Activated CD8-positive, alpha-beta T cell treated with anti-CD3 and anti-CD28 coated beads for 36 hours (primary cell): ENCODE measurements at regions not wholly inside any gene's neighbourhood (a gene's known extent, or its start where the extent isn't known, plus 50 kb on each side); places are given as distances from the start of the nearest gene placed in this dataset.

Experiments
- ATAC-seq: fragments of 200-7000 bp; cut with Tn5 transposase; one replicate; pipeline ENCODE4 v1.10.0; 2021; ENCODE audit warnings: mild to moderate bottlenecking, moderate library complexity
- CTCF ChIA-PET: fragments of 350-600 bp; sonication (Branson Sonifier 250); formaldehyde crosslinking; loops from one replicate; lab custom pipeline; 2021; ENCODE audit warnings: antibody characterized with exemption; lab: Charles Lee
- POLR2A ChIA-PET: fragments of 350-600 bp; sonication (Branson Sonifier 250); formaldehyde crosslinking; loops from one replicate; lab custom pipeline; 2021; ENCODE audit warnings: antibody characterized with exemption; lab: Charles Lee
- DNase-seq: peaks from one replicate; pipeline ENCODE4 v3.0.0-alpha.2; 2020
- H3K27ac Mint-ChIP-seq: one replicate; pipeline ENCODE4 v1.8.0; 2021; ENCODE audit warnings: mild to moderate bottlenecking, mixed read lengths
- H3K27me3 Mint-ChIP-seq: one replicate; pipeline ENCODE4 v1.8.0; 2021; ENCODE audit warnings: mixed read lengths
- H3K36me3 Mint-ChIP-seq: one replicate; pipeline ENCODE4 v1.8.0; 2021; ENCODE audit warnings: low read depth, mixed read lengths
- H3K4me1 Mint-ChIP-seq: one replicate; pipeline ENCODE4 v1.8.0; 2021; ENCODE audit warnings: low read depth, mixed read lengths
- H3K4me3 Mint-ChIP-seq: one replicate; pipeline ENCODE4 v1.8.0; 2021; ENCODE audit warnings: mild to moderate bottlenecking, moderate library complexity, mixed read lengths
- H3K9me3 Mint-ChIP-seq: one replicate; pipeline ENCODE4 v1.8.0; 2021; ENCODE audit warnings: mixed read lengths
- intact Hi-C: fragments of 100-400 bp; cut with micrococcal nuclease; formaldehyde crosslinking; loops from one replicate; pipeline ENCODE4 v1.10.0; 2022
- TF ChIP-seq, protein P1 (sequence below): fragments of 200-600 bp; IDR thresholded peaks from one replicate; pipeline ENCODE4 v1.8.0; 2022; ENCODE audit warnings: antibody characterized with exemption, mild to moderate bottlenecking

DNA sequence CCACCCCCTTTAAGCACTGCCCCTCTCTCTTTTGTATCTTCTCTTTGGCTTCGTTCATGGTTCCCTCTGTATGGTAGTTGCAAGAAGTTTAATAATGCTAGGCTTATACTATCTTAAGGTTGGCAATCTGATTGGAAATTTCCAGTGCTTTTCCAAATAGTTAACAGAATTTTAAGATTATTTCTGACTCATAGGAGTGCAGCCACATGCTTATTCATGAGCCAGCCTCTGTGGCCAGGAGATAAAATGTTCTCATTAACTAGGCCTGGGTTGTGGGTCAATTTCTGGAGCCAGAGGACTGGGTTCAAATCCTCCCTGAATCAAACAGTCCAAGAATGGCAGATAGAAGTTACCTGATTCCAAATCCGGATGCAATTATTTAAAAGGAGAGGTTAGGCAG, 103.1 kb downstream of the ATP6V1G3 start:
- Mint-ChIP-seq H3K27me3 (no peaks in the 10 kb centered on the region), H3K27ac (no peak overlapping the region), H3K4me1 (no peaks in the 10 kb centered on the region), H3K4me3 (no peak overlapping the region), H3K36me3 (no peaks in the 10 kb centered on the region), H3K9me3 (no peaks in the 10 kb centered on the region)
- ChIA-PET POLR2A (no interaction called here), CTCF (no interaction called here)
- ATAC-seq (no peak), DNase-seq (no peak)
- TF ChIP-seq, protein P1, sequence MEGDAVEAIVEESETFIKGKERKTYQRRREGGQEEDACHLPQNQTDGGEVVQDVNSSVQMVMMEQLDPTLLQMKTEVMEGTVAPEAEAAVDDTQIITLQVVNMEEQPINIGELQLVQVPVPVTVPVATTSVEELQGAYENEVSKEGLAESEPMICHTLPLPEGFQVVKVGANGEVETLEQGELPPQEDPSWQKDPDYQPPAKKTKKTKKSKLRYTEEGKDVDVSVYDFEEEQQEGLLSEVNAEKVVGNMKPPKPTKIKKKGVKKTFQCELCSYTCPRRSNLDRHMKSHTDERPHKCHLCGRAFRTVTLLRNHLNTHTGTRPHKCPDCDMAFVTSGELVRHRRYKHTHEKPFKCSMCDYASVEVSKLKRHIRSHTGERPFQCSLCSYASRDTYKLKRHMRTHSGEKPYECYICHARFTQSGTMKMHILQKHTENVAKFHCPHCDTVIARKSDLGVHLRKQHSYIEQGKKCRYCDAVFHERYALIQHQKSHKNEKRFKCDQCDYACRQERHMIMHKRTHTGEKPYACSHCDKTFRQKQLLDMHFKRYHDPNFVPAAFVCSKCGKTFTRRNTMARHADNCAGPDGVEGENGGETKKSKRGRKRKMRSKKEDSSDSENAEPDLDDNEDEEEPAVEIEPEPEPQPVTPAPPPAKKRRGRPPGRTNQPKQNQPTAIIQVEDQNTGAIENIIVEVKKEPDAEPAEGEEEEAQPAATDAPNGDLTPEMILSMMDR = no peak
- intact Hi-C loops = no loop called here

GRCh38 chr1:198436276-198436675, 104.2 kb downstream of the ATP6V1G3 start:
- TF ChIP-seq, protein P1 = no peak
- POLR2A ChIA-PET = no interaction called here
- intact Hi-C loops = no loop called here
- H3K27ac Mint-ChIP-seq = no peak overlapping the region
- H3K27me3 Mint-ChIP-seq = no peaks in the 10 kb centered on the region
- H3K36me3 Mint-ChIP-seq = peaks cover 3% of the 10 kb centered on the region
- H3K9me3 Mint-ChIP-seq = peaks cover 9% of the 10 kb centered on the region
- H3K4me3 Mint-ChIP-seq = no peak overlapping the region
- H3K4me1 Mint-ChIP-seq = no peaks in the 10 kb centered on the region
- DNase-seq (no peak), ATAC-seq (no peak)
- CTCF ChIA-PET = no interaction called here

- Mint-ChIP-seq H3K4me3 (no peak overlapping the region), H3K36me3 (peaks cover 3% of the 10 kb centered on the region), H3K27me3 (no peaks in the 10 kb centered on the region), H3K27ac (no peak overlapping the region), H3K4me1 (no peaks in the 10 kb centered on the region), H3K9me3 (peaks cover 9% of the 10 kb centered on the region)
- DNase-seq = no peak
- intact Hi-C loops = no loop called here
- TF ChIP-seq, protein P1 = no peak
- ChIA-PET CTCF (no interaction called here), POLR2A (no interaction called here)
- ATAC-seq = no peak
These were observed 105.4 kb downstream of the ATP6V1G3 start for GRCh38 chr1:198435056-198435455.

DNA sequence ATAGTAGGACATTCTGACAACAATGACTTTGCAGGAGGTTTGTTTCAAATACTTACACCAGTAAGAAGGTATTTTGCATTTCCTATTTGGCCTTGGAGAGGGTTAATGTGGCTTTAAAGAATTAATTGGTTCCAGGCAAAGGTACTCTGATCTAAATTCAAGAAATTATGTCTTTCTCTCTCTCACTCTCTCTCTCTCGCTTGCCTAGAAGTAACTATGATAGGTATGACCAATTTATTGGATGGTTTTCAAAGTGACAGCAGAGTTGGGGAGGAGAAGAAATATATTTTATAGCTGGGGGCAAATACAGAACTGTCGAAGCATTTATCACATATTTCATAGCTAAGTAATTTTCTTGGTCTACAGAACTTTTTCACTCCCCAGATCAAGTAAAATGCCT, 116.0 kb downstream of the ATP6V1G3 start:
- no peak for DNase-seq
- H3K27me3 Mint-ChIP-seq = no peaks in the 10 kb centered on the region
- ATAC-seq = no peak
- H3K4me1 Mint-ChIP-seq = no peaks in the 10 kb centered on the region
- no peaks in the 10 kb centered on the region for H3K36me3 Mint-ChIP-seq
- H3K27ac Mint-ChIP-seq = no peak overlapping the region
- TF ChIP-seq, protein P1 = no peak
- intact Hi-C loops = no loop called here
- ChIA-PET CTCF (no interaction called here), POLR2A (no interaction called here)
- H3K9me3 Mint-ChIP-seq = no peaks in the 10 kb centered on the region
- H3K4me3 Mint-ChIP-seq = no peak overlapping the region

GRCh38 chr1:198423673-198424072, 116.8 kb downstream of the ATP6V1G3 start:
- CTCF ChIA-PET = no interaction called here
- intact Hi-C loops = no loop called here
- H3K36me3 Mint-ChIP-seq = no peaks in the 10 kb centered on the region
- peaks cover 2% of the 10 kb centered on the region for H3K27me3 Mint-ChIP-seq
- TF ChIP-seq, protein P1 = no peak
- H3K4me3 Mint-ChIP-seq = no peak overlapping the region
- POLR2A ChIA-PET = no interaction called here
- no peaks in the 10 kb centered on the region for H3K4me1 Mint-ChIP-seq
- ATAC-seq (no peak), DNase-seq (no peak)
- H3K27ac Mint-ChIP-seq = no peak overlapping the region
- H3K9me3 Mint-ChIP-seq = no peaks in the 10 kb centered on the region
